Hematopoietic multipotent progenitor cell treated with erythropoietin and hydrocortisone succinate and interleukin-3 and kit ligand, for 4 days (in vitro differentiated cells): ENCODE measurements at regions not wholly inside any gene's neighbourhood (a gene's known extent, or its start where the extent isn't known, plus 50 kb on each side); places are given as distances from the start of the nearest gene placed in this dataset.

Source experiments
- DNase-seq: peaks from one replicate; pipeline ENCODE4 v3.0.0-alpha.2; 2015

DNA sequence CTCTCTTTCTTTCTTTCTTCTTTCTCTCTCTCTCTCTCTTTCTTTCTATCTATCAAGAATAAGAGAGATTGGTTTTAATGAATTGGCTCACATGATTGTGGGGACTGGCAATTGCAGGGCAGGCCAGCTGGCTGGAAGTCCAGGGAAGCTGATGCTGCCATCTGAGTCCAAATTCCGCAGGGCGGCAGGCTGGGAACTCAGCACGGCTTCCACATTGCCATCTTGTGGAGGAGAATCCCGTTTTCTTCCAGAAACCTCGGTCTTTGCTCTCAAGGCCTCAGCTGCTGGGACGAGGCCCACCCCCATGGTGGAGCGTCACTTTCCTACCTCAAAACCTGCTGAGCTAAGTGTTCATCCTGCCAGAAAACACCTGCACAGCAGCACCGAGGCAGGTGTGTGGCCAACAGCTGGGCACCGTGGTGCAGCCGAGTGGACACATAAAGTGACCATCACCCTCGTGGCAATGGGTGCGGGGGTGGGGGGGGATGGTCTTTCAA is 58.8 kb upstream of the SLCO4A1 start:
- DNase-seq: no peak

DNA sequence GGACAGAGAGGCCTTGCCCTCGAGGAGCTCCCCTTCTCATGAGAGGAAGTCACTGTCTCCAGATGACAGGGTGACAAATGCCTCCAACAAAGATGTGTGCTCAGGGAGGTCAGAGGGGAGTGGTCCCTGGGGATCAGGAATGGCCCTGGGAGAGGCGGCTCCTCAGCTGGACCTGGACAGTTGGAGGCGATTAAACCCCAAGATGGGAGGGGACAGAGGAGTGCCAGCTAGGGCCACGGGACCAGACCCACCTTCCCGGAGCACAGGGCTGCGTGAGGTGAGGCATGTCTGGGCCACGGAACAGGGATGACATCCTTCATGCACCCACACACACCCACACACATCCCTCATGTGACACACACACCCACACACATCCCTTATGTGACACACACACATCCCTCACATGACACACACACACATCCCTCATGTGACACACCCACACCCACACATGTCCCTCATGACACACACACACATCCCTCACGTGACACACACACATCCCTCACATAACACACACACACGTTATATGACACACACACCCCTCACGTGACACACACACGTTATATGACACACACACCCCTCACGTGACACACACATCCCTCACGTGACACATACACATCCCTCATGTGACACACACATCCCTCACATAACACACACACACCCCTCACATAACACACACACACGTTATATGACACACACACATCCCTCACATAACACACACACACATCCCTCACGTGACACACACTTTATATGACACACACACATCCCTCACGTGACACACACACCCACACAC is 57.4 kb upstream of the SLCO4A1 start:
- DNase-seq: no peak

DNA sequence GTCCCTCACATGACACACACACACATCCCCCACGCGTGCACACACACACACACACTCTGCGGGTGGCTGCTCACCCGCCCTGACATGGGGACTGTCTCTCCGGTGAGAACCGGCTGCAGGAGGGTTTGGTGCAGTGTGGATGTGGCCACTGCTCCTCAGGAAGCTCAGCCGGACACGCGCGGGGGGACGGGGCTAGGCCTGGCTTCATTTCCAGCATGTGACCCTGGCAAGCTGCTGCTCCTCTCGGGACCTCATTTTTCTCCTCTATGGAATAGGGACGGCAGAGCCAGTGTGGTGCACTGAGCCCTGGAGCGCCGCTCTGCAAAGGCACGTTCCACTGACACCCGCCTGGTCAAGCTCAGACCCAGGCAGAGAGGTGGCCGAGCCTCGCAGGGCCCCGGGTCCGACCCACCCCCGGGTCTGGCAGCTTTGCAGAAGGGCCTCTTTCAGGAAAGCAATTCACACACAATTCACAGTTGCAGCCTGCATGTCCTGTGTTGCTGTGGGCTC is 56.8 kb upstream of the SLCO4A1 start:
- no peak for DNase-seq

DNA sequence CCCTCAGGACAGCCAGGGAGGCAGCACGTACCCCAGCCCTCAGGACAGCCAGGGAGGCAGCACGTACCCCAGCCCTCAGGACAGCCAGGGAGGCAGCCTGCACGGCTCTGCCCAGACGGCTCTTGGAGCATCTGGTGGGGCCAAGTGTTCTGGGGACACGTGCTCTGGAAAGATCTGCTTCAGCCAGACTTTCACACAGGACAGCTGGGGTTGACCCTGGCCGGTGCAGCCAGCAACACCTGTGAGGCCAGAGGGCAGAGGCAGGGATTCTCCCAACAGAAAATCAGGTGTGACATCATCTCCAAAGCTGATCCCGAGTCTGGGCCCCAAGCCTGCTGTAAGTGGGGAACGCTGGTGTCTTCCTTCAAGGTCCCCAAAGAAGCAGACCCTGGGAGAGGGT is 55.5 kb upstream of the SLCO4A1 start:
- DNase-seq: no peak

DNA sequence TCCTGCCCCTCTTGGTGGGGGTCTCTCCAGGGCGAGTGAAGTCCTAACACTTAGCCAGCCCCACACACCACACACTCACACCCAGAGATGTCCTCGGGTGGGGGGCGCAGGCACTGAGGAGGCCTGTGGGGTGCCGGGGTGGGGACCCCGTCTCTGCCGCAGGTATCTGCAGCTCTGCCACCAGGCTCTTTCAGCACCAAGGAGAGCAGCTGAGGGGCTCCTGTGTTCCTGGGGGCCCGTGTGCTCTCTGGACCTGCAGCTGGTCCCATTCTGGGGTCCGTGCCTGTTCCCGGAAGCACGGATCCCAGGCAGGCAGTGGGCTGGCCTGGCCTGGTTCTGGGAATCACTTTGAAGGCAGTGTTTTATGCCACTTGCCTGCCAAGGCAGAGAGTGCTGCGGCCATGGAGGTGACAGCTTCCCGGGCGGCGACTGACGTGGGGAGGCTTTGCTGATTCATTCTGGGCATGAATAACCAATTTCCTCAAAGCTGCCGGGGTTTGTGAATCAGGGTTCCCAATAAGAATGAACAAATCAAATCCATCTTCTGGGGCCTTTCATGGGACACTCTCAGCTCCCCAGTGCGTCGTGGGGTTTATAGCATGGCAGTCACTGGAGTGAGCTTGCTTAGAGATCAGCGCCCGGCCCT is 54.4 kb upstream of the SLCO4A1 start:
- peak; percentile 65 for DNase-seq

DNA sequence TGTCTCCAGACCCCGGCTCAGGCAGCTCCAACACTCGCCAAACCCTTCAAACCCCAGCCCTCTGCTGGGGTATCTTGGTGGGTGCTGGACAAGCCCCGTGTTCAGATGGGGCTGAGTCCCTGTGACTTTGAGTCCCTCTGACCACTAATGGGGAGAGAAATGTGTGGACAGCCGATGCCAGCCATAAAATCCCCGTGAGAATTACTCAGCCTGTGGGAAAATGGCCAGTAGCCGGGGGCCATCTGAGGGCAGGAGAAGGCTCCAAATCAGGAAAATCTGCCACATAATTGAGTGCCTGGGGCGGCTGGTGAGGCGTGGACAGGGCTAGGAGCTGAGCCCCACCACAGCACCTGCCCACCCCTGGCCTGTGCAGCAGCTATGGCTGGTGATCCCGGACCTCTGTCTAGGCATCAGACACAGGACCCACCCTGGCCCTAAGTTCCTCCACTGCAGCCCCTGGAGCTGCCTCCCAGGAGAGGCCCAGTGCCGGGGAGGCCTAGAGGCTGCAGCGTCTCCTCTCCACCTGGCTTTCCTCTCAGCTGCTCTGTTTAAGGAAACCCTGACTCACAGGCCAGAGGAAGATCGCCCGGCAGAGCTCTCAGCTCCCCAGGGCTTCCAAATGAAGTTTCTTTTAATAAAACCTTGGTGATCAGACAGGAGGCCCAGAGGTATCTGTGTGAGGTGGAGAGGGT is 53.7 kb upstream of the SLCO4A1 start:
- no peak for DNase-seq

DNA sequence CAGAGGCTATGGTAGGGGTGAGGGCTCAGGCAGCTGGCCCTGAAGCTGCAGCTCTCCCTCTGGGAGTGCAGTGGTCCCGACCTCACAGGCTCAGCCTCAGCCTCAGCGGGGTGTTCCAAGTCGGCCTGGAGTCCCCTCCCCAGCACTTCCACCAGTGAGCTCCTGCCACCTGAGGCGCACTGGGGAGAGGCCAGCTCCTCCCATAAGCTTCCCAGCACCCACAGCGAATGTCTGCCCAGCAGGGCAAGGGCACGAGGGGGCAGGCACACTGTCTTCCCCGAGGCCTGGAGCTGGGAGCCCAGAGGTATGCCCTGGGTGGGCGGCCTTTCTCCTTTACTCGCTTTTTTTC is 53.2 kb upstream of the SLCO4A1 start:
- DNase-seq: no peak

DNA sequence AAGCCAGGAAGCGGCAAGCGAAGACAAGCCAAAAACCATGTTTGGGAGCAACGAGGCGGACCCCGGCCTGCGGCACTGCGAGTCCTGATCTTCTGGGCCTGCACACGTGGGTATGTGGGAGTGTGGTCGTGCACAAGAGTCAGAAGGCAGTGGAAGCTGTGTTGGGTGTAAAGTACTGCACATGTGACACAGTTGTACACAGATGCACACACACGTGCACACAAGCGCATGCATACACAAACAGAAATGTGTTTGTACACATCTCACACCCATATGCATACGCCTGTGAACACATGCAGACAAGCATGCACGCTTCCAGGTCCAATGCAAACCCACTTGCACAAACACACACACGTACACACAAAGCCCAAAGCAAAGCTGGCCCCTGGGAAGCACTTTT is 52.6 kb upstream of the SLCO4A1 start:
- no peak for DNase-seq

DNA sequence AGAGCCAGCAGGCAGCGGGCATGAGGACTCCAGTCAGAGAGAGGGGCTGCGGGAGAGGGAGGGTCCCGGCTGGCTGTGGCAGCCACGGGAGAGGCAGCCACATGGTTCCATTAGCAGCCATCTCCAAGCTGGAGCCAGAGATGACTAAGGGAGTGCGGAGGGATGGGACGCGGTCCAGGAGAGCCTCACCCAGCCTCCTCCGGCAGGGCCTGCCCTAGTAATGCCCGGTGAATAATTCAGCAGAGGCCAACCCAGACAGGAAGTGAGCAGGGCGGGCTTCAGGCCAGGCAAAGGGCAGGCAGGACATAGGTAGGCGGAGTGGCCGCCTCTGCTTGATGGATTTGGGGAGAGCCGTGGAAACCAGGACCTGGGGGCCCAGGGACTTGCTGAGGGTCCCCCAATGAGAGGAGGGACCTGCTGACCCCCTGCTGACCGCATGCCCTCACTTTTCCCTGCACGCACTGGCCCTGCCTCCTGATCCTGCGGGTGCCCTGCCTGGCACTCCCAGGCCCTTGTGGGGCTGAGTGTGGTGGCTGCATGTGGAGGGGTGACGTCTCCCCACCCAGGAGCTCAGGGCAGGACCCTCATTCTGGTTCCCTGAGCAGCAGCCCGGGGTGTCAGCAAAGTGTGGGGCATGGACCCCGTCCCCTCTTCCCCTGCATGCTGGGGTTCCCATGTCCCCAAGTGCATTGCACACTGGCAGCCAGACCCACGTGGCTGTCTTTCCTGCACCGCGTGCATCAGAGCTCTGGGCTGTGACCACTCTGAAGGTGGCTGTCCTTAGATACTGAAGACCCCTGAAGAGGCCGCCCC is 51.8 kb upstream of the SLCO4A1 start:
- no peak for DNase-seq

DNA sequence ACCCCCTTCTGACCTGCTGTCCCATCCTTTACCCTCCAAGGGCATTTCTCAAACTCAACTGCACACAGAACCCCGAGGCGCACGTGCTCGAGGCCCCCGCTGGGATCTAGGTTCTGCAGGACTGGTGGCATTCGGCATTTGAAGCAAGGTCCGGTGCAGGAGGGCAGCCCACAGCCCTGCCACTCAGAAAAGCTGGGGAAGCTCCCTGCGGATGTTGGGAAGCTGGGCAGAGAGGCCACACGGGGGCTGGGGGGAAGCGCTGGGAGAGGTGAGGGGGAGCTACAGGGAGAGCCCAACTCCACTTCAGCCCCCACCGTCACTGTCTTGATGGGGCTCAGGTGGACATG is 51.2 kb upstream of the SLCO4A1 start:
- no peak for DNase-seq

DNA sequence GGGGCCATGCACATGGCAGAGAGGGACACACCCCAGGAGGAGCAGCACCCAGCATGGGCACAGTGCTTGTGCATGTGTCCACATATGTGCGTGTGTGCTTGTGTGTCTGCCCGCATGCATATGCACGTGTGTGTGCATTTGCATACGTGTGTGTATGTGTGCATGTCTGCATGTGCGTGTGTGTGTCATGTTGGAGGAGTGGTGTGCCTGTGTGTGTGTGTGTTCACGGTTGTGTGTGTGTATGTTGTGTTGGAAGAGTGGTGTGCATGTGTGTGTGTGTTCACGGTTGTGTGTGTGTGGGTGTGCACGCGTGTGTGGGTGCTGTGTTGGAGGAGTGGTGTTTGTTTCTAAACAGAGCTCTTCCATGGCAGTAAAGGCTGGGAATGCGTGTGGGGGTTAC is 50.7 kb upstream of the SLCO4A1 start:
- no peak for DNase-seq
